Aorta (tissue), 5 donors: ENCODE measurements at regions not wholly inside any gene's neighbourhood (a gene's known extent, or its start where the extent isn't known, plus 50 kb on each side); places are given as distances from the start of the nearest gene placed in this dataset.

Experiments
- ATAC-seq: fragments of 200-7000 bp; cut with Tn5 transposase; one replicate; pipeline ENCODE4 v1.9.1; 2022; ENCODE audit warnings: moderate library complexity; ENCODE audit not compliant: low FRiP score
- DNase-seq, 2 donors: peaks; one replicate each; pipeline ENCODE4 v3.0.0-alpha.2; 2020
- H3K27ac ChIP-seq, 2 donors: one replicate each; pipeline ENCODE4 v1.5.1; 2013; ENCODE audit warnings: low read length in 2 of 2, mild to moderate bottlenecking in 2 of 2, moderate library complexity in 2 of 2, control low read depth in 1 of 2, inconsistent platforms in 1 of 2, low read depth in 1 of 2
- H3K27me3 ChIP-seq, 2 donors: one replicate each; pipeline ENCODE4 v1.6.1; 2013; ENCODE audit warnings: control low read depth in 1 of 2, low read length in 1 of 2, mild to moderate bottlenecking in 1 of 2, moderate library complexity in 1 of 2; ENCODE audit not compliant: insufficient read depth in 2 of 2, control insufficient read depth in 1 of 2
- H3K36me3 ChIP-seq, 2 donors: one replicate each; pipeline ENCODE4 v1.6.1; 2013; ENCODE audit warnings: control low read depth in 1 of 2, low read length in 1 of 2, mild to moderate bottlenecking in 1 of 2; ENCODE audit not compliant: insufficient read depth in 2 of 2, control insufficient read depth in 1 of 2
- H3K4me1 ChIP-seq, 2 donors: one replicate each; pipeline ENCODE4 v1.6.1; 2013; ENCODE audit warnings: low read length in 2 of 2, control low read depth in 1 of 2, mild to moderate bottlenecking in 1 of 2, moderate library complexity in 1 of 2; ENCODE audit not compliant: insufficient read depth in 2 of 2, control insufficient read depth in 1 of 2
- H3K4me3 ChIP-seq, 2 donors: one replicate each; pipeline ENCODE4 v1.5.1; 2013; ENCODE audit warnings: low read length in 2 of 2, control low read depth in 1 of 2, mild to moderate bottlenecking in 1 of 2
- H3K9me3 ChIP-seq: one replicate; pipeline ENCODE4 v1.6.1; 2013; ENCODE audit warnings: mild to moderate bottlenecking, low read length; ENCODE audit not compliant: control insufficient read depth
- WGBS, 2 donors: extraction: QIAGEN DNeasy Blood & Tissue Kit; methylation state at CpG; one replicate each; pipeline ENCODE4 v1.1.7; 2013; 5-methylcytosine and 5-hydroxymethylcytosine counted together
- intact Hi-C, 2 donors: fragments of 100-400 bp; cut with DNase I; formaldehyde crosslinking; loops; one replicate each; pipeline versions ENCODE4 v1.14.2 to v1.15.0; 2022
- donor health status: healthy with polysubstance abuse.
- donor health status: Bipolar disorder and iron deficiency.
- donor health status: DM: no; HTN: no; CAD: no.
- donor health status: DM: no; HTN: no; CAD: no.
- donor health status: DM: yes; HTN: yes; CAD: no.

DNA sequence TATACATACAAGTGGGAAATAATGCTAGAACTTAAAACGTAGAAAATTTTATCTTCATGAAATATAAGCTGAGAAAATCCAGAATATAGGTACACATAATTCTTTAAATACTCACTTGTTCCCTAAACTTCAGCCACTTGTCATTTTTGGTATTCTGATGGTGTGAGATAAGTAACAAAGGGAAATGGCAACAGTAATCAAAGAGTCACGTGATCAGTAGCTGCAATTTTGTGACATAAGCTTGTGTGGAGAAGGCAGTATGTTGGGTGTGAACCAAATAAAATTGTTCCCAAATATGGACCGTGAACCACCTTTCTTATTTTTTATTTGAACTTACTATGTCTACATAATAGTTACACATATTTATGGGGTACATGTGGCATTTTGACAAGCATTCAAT, 650.3 kb upstream of the ADARB2 start:
- no peak overlapping the region for H3K4me3 ChIP-seq
- H3K9me3 ChIP-seq = peaks cover 2% of the 10 kb centered on the region
- DNase-seq (no peak), ATAC-seq (no peak)
- no peak overlapping the region for H3K27ac ChIP-seq
- H3K27me3 ChIP-seq = no peaks in the 10 kb centered on the region
- intact Hi-C loops = no loop called here
- H3K4me1 ChIP-seq = no peaks in the 10 kb centered on the region
- H3K36me3 ChIP-seq = no peaks in the 10 kb centered on the region
- 60 to 61% methylated on average over 3 of the region's 3 CpGs for WGBS, 2 donors

- ATAC-seq = no peak
- DNase-seq = no peak
- Histone ChIP-seq H3K27me3 (no peaks in the 10 kb centered on the region), H3K9me3 (peaks cover 2% of the 10 kb centered on the region), H3K36me3 (no peaks in the 10 kb centered on the region), H3K27ac (no peak overlapping the region), H3K4me3 (no peak overlapping the region), H3K4me1 (no peaks in the 10 kb centered on the region)
- WGBS, 2 donors = 78 to 81% methylated on average over 8 of the region's 8 CpGs
- intact Hi-C loops = no loop called here
Measured at GRCh38 chr10:2387261-2387660, 649.9 kb upstream of the ADARB2 start.

GRCh38 chr10:2380218-2380617, 642.9 kb upstream of the ADARB2 start:
- DNase-seq = no peak
- Histone ChIP-seq H3K9me3 (peaks cover 2% of the 10 kb centered on the region), H3K27ac (no peak overlapping the region), H3K27me3 (no peaks in the 10 kb centered on the region), H3K4me3 (no peak overlapping the region), H3K4me1 (no peaks in the 10 kb centered on the region), H3K36me3 (no peaks in the 10 kb centered on the region)
- WGBS, 2 donors = 77 to 80% methylated on average over 8 of the region's 8 CpGs
- intact Hi-C loops = no loop called here
- ATAC-seq = no peak

GRCh38 chr10:2367083-2367482, 629.8 kb upstream of the ADARB2 start:
- Histone ChIP-seq H3K4me1 (no peaks in the 10 kb centered on the region), H3K4me3 (no peak overlapping the region), H3K36me3 (no peaks in the 10 kb centered on the region), H3K27me3 (no peaks in the 10 kb centered on the region), H3K9me3 (peaks cover 4% of the 10 kb centered on the region), H3K27ac (no peak overlapping the region)
- ATAC-seq (no peak), DNase-seq (no peak)
- intact Hi-C loops = no loop called here
- WGBS, 2 donors = 56 to 65% methylated on average over 5 of the region's 5 CpGs

DNA sequence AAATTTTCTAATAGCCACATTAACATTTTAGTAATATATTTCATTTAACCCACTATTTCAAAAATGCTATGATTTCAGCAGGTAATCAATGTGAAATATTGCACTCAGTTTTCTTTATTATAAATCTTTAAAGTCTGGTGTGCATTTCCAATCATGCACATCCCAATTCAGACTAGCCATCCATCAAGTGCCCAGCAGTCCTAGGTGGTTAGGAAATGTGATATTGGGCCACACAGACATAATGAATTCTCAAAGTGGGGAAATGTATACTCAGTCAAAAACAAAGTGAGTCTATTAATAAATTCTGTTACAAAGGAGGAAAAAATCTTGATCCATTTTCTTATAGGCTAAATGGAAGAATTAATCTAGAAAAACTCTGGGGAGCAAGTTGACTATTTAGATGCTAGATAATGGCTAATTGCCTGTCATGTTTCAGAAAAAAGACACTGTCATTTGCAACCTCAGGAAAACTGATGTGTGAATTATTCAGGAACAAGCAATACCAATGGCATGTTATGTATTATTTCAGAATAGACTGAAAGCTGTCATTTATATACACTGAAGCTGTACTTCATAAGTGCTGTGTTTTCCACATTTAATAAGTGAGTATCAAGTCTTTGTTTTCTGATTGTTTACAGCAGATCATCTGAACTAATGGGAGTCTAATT, 629.1 kb upstream of the ADARB2 start:
- intact Hi-C loops = no loop called here
- Histone ChIP-seq H3K9me3 (peaks cover 4% of the 10 kb centered on the region), H3K4me1 (no peaks in the 10 kb centered on the region), H3K4me3 (no peak overlapping the region), H3K27ac (no peak overlapping the region), H3K27me3 (no peaks in the 10 kb centered on the region), H3K36me3 (no peaks in the 10 kb centered on the region)
- ATAC-seq (no peak), DNase-seq (no peak)

DNA sequence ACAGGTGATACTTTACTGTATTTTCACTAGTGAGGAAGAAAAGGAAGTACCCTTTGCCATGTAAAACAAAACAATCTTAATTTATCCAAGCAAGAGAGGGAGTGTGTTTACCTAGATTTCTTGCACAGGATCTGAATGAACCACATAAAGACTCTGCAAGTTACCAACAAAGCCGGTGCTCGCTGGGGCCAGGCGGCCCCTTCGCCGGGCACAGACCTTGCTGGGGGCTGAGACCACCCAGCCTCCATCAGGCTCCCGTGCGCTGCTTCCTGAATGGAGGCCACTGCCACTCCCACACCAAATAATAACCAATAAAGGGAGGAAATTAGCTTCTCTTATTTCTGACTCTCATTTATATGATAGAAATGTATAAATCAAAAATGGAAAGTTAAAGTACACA, 625.0 kb upstream of the ADARB2 start:
- DNase-seq = no peak
- 75 to 86% methylated on average over 7 of the region's 7 CpGs for WGBS, 2 donors
- no peaks in the 10 kb centered on the region for H3K36me3 ChIP-seq

DNA sequence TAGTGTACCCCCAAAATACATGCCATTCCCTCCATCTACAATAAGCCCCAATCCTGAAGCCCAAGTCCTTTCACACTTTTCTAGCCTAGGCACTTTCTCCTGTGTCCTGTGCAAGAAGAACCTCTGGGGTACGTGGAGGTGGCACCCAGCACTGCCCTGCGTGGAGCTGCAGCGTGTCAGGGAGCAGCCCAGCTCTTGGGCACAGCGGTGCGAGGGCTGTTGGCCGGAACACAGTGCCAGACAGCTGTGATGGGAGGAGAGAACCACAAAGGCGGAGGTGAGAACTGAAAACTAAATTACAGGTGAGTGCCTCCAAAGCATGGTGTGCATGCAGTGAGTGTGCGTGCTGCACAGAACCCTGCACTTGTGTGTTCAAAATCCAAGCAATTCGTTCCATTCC, 621.3 kb upstream of the ADARB2 start:
- WGBS, 2 donors = 86 to 92% methylated on average over 9 of the region's 9 CpGs
- ATAC-seq (no peak), DNase-seq (no peak)
- no peak overlapping the region for H3K27ac ChIP-seq
- H3K27me3 ChIP-seq = peaks cover 0 to 2% of the 10 kb centered on the region in 2 donors
- no peak overlapping the region for H3K4me3 ChIP-seq
- intact Hi-C loops = no loop called here
- peaks cover 3% of the 10 kb centered on the region for H3K9me3 ChIP-seq
- no peaks in the 10 kb centered on the region for H3K4me1 ChIP-seq
- no peaks in the 10 kb centered on the region for H3K36me3 ChIP-seq

More for the DNA sequence above, 625.0 kb upstream of the ADARB2 start:
- ATAC-seq = no peak
- no peaks in the 10 kb centered on the region for H3K4me1 ChIP-seq
- intact Hi-C loops = no loop called here
- peaks cover 0 to 2% of the 10 kb centered on the region in 2 donors for H3K27me3 ChIP-seq
- peaks cover 3% of the 10 kb centered on the region for H3K9me3 ChIP-seq
- no peak overlapping the region for H3K27ac ChIP-seq
- H3K4me3 ChIP-seq = no peak overlapping the region

DNA sequence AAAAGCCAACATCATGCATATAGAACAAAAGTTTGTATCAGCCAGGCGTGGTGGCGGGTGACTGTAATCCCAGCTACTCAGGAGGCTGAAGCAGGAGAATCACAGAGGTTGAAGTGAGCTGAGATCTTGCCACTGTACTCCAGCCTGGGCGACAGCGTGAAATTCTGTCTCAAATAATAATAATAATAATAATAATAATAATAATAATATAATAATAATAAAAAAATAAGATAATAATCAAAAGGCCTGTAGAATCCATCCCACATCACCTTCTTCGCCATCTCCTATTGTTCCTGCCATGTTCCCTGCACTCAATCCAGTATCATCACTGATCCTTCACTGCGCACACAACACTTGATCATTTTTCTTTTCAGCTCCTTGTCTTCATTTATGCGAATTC, 619.3 kb upstream of the ADARB2 start:
- Histone ChIP-seq H3K36me3 (no peaks in the 10 kb centered on the region), H3K9me3 (peaks cover 3% of the 10 kb centered on the region), H3K4me3 (no peak overlapping the region), H3K4me1 (no peaks in the 10 kb centered on the region), H3K27me3 (peaks cover 0 to 2% of the 10 kb centered on the region in 2 donors), H3K27ac (no peak overlapping the region)
- DNase-seq (no peak), ATAC-seq (no peak)
- WGBS, 2 donors = 93% methylated on average over 7 of the region's 7 CpGs
- intact Hi-C loops = no loop called here

GRCh38 chr10:2351566-2351965, 614.2 kb upstream of the ADARB2 start:
- no peaks in the 10 kb centered on the region for H3K36me3 ChIP-seq
- H3K27me3 ChIP-seq = no peaks in the 10 kb centered on the region
- H3K27ac ChIP-seq = no peak overlapping the region
- no peaks in the 10 kb centered on the region for H3K9me3 ChIP-seq
- DNase-seq (no peak), ATAC-seq (no peak)
- H3K4me1 ChIP-seq = no peaks in the 10 kb centered on the region
- intact Hi-C loops = no loop called here
- 79 to 82% methylated on average over 16 of the region's 16 CpGs for WGBS, 2 donors
- H3K4me3 ChIP-seq = no peak overlapping the region
